HG03378 (cell line): ENCODE measurements at regions not wholly inside any gene's neighbourhood (a gene's known extent, or its start where the extent isn't known, plus 50 kb on each side); places are given as distances from the start of the nearest gene placed in this dataset.

ENCODE experiments used
- ATAC-seq: cut with Tn5 transposase; IDR thresholded peaks from one replicate; pipeline ENCODE4 v1.9.1; 2021; ENCODE audit warnings: mild to moderate bottlenecking, moderate library complexity; ENCODE audit not compliant: unreplicated experiment

DNA sequence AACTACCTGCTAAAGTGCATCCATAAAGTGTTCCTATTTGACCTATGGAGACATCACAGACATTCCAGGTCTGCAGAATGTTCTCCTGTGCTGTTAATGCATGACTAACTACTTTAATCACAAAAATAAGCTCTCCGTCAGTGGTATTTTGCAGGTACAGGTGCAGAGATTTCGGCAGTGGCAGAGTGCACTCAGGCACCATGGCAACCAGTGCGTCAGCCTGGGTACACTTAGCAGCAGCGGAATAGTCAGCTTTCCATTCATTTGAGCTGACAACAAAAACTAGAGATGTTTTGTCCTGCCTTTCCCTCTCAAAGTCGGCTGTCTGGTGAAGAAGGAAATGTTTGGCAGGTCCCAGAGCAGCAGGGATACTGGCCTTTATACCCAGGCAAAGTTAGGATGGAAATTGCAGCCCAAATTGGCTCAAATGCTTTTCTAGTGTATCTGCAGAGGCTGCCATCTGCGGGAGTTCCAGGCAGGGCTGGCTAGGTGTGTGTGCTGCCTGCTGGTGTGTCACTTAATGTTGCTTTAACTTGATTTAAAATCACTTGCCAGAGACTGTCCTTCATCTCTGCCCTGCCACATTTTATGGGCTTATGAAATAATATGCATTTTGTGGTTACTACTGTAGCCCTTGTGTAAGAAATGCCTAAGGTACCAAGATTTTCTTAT is 195.8 kb downstream of the RAP2A start:
- no peak for ATAC-seq

DNA sequence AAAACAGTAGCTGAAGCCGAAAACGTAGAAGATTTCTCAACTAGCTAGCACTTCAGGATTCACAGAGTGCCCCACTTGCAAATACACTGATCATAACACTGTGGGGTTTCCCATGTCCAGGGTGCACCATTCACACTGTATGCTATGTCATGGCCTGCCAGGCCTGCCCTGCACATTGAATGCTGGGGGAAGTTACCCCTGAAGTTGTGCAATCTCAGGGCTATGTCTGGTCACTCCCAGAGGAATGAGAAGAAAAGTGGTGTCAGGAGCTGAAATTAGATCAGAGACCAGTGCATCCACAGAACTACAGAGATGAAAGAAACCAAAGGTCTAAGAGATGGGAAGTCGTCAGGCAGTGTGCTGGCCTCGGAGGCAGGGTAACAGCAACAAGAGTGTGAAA is 196.8 kb downstream of the RAP2A start:
- ATAC-seq = no peak

DNA sequence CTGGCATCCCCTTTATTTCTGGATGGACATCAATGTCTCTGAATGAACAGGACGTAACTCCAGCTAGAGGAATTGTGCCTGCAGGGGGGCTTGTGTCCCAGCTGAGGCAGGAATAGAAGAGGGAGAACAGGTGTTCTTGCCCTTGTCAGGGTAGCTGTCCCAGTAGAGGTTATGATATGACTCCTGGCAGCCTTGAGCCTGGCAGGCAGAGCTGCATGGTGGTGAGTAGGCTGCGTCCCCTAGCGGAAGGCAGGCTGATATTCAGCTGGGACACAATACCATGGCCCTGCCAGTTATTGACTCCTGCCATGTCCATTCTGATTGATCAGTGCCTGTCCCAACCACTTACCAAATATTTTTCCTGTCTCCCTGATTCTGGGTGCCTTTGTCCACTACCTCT is 197.2 kb downstream of the RAP2A start:
- ATAC-seq = no peak

DNA sequence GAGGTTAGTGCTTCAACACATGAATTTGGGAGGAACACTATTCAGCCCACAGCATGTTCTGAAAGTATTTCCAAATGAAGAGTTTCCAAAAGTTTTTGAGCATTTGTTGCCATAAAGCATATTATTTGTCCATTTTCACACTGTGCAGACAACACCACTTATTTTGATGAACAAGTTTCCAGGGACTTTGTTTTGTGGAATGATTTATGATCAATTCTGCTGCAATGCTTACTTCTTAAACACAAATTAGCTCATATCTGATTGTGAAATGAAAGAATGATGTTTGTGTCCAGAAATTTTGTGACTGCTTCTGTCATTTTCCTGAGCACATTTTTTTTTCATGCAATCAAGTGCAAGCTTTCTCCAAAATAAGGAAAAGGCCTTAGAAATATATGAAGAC is 205.3 kb downstream of the RAP2A start:
- no peak for ATAC-seq

DNA sequence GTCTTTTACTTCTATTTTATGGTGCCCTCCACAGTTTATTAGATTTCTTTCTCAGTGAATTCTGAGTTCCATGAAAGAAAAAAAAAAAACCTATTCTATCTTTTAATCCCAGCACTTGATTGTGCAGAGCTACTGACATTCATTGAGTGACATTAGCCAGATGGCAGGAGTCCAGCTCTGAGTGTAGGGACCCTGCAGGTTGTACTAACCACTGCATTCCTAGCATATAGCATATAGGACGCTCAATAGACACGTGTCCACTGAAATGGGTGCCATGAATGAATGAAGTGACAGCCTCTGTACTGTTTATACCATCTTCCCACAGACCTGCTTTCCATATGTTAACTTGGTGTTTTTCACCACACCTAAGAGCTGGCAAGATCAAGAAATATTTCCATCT is 206.3 kb downstream of the RAP2A start:
- ATAC-seq = no peak

DNA sequence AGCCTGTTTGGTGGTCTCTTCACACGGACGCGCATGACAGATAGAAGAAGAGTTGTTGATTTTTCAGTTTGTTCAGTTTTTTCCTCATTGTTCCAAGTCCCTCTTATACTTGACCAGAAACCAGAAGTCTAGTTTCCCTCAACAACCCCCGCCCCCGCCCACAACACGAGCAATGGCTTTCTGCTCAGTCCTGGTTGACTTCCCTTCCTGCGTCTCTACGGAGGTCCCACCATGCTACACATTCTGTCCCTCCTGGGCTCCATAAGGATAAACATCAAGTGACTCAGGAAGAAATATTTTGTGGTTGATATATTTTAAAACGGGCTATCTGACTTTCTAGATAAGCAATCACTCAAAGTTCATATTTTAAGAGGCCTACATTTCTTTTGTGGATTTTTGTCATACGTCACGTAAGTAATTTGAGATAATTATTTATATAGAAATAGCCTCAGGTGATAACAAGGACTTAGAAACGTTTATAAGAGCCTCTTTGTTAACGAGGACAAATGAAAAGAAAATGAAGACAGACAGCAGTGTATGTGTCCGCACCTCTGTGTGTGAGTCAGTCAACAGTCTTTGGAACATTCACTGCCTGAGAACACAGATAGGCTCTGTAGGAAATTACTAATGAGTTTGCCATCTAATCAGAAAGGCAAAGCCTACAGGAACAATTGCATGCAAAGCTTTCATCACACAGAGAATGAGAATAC is 214.4 kb downstream of the RAP2A start:
- ATAC-seq = no peak

DNA sequence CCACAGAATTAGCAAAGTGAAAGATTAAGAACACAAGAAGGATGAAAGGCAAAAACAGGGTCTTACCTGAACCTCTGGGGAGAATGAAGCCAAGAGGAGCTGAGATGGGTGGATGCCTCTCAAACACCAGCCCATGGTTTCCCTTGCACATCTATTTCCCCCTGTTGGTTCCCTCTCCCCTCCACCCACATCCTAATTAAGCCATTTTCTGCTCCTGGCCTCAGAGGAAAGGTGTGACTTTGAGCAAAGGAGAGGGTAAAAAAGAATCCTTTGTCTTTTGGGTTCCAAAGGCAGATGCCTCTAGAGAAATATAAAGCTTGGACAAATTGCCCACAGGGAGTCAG is 214.9 kb downstream of the RAP2A start:
- ATAC-seq = no peak

DNA sequence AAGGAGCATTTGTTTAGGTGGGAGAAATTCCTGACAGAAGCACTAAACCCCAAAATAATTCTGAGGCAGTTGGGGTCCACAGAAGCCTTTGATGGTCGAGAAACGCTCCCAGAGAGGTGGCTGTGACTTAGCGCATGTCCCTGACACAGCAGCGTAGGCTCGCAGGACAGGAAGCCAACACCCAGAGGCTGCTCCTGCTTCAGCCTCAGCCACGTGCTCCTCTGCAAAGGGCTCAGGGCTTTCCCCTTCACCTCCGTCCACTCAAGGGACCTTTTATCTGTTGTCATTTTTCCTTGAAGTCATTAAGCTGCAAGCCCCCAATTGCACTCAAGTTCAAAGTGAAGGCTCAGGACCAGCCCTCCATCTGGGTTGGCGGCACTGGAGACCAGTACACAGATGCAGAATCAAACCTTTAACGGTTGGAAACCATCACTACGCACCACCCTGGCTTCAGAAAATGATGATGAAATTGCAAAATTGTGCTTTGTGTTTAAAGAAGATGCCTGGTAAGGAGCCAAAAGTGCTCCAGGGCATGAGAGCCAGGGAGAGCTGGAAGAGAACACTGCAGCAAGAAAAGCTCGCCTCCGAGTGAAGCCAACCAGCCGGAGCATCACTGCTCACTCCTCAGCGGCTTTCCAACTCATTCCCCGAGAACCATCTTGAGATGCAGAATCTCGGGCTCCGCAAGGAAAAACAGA is 219.6 kb downstream of the RAP2A start:
- ATAC-seq = no peak

DNA sequence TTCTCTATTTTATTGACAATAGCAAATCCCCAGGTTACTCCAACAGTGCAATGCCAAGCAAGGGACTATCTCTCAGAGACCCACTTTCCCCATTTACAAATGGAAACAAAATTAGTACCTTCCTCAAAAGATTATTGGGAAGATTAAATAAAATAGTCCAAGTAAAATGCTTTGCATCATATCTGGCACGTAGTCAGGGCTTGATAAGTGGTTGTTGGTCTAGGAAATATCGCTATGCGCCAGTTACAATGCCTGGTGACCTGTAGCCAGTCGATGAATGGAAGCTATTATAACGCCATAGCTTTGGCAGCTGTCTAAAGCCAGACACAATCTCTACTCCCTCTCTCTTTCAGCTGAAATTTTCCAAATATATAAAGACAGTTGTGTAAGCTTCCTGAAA is 220.3 kb downstream of the RAP2A start:
- ATAC-seq = no peak

DNA sequence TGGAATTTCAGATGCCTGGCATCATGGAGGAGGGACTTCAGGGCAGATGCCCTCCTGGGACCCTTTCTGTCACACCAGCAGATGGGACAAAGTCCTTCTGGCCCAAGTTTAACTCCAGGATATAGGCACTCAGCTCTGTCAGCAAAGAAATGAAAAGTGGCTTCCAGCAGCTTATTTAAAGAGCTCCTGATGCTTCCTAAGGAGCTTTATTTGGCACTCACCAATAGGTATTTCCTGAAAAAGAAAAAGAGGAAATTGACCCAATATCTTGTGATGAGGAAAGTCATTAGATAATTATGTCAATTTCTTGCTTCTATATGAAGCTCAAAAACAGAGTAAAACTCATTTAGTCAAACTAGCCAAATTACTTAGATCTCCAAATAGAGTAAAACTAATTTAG is 224.6 kb downstream of the RAP2A start:
- no peak for ATAC-seq

DNA sequence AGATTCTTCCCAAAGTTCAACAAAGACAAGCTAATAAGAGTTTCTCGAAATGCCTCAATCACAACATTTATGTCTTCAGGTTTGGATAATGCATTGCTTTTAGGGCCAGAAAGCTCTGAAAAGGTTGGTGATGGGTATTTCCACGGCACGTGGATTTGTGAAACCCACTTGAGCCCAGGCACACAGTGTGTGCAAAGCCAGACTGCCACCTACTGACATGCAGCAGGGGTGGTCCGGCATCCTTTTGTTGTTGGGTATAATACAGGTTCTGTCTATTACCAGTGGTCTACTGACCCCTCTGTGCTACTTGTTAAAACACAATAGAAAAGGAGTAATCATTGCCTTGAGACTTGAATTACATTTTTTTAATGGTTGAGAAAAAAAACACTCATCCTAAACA is 225.6 kb downstream of the RAP2A start:
- no peak for ATAC-seq

DNA sequence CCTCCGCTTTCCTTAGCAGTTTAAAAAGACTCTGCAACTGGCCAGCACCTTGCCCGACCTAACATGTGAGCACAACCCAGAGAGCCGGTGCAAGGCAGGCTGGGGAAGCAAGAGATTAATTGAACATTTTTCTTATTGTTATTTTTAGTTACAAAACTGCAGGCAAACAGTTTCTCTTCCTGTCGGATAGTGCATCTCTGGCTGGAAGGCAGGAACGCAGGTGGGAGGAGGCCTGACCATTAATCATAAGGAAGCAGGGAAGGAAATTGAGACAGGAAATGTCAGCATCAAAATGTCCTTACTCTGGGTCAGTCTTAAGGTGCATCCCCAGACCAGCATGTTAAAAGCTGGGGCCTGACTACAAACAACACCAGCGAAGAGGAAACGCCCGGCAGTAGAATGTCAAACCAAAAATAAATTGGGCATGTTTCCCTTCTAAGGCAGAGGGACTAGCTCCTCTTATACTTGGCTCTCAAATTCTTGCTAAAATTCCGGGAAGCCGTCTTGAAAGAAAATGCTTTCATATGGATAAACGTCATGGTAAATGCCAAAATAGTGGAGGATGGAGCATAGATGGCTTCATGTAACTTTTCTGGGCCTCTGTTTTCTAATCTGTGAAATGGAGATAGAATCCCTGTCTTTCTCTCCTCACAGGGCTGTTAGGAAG is 226.8 kb downstream of the RAP2A start:
- ATAC-seq = no peak

DNA sequence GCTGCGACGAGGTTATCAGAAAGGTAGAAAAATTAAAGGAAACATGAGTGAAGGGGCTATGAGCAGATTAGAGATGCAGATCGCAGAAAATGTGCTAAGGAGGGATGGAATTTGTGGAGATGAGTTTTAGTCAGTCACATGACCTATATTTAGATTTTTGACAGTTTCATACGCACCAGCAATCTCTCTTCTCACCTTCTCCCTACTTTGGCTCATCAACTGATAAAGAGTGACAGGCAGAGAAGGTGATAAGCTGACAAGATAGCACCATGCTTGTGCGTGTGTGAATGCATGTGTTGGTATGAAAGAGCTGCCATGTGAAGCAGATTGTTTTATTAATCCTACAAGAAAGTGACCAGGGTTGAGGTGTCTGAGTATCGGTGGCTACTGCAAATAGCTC is 252.6 kb downstream of the RAP2A start:
- no peak for ATAC-seq

DNA sequence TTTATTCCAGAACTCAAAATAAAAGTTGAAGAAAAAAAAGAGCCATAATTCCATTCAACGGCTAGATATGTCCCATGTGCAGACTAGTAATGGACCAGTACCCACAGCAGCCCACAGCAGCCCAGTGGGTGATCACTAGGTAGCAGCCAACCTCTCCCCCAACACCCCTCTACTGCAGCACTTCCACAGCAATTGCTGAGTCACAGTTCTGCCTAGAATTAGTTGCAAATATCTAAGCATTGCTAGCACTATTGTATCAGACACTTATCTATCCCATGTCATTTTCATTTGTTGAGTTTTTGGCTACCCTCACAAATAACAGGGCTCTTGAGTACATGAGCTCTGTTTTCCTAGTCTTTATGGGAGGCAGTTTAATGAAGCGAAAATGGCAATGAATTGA is 258.7 kb downstream of the RAP2A start:
- no peak for ATAC-seq

DNA sequence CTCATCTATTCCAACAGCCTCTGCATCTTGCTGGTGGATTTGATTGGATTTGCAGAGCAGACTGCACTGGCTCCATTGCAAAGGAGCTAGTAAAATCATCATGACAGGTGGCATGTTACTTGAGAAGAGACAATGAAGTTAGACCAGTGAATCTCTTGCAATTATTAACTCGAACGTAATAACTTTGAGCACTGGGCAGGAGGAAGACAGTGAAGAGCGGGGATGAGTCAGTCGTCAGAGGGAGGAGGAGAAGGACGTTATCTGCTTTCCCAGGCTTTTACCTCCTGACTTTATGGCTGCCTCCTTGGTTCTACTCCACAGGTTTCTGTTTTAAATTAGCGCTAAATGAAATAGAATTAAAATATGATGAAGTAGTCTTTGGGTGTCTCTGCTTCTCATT is 257.8 kb upstream of the IPO5 start:
- no peak for ATAC-seq

DNA sequence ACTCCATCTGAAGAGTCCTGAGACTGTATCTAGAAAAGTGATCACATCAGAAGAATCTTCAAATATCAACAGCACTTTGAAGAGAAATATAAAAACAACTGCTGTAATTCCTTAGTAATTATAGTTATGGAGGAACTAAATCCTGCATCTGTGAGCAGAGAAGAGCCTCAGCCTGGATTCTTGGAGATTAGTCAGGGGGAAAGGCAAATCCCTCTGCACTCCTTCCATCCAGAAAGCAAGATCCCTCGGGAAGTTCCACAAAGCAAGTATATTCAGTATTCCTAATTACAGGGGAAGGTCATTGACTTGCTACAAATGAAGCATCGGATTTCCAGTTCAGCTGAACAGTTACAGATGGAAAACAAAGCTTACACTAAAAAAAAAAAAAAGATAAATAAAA is 256.6 kb upstream of the IPO5 start:
- no peak for ATAC-seq

DNA sequence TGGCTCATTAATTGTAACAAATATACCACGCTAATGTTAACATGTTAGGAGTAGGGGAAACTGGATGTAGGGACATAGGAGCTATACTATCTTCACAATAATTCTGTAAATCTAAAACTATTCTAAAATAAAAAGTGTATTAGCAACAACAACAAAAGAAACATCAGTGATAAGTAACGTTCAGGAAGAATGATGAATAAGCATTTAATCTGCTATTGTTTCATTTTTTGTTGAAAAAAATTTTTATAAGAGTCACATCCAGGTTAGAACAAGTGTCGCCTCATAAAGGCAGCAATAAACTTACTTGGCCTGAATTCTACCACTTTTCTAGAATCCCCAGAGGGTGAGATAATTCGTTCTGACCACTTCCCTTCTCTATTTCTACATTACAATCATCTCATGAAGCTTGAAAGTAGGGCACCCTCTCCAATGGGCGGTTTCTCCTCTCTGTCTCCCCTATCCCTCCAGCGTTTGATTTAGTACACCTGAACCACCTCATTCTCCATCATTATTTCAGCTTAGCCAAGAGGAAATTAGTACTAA is 253.1 kb upstream of the IPO5 start:
- no peak for ATAC-seq

DNA sequence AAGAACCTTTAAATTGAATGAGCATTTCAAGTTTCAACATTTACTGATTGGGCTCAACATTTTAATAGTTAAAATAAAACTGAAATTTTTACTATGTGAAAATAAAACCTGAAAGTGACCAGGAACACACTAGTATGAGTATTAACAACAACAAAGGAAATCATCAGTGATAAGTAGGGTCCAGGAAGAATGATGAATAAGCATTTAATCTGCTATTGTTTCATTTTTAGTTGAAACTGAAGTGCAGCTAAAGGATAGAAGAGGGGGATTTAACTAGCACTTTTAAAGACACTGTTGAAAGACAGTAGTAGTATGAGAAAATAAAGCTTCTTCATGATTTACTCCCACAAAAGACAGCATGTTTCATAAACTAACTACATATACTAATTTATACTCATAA is 250.9 kb upstream of the IPO5 start:
- no peak for ATAC-seq

DNA sequence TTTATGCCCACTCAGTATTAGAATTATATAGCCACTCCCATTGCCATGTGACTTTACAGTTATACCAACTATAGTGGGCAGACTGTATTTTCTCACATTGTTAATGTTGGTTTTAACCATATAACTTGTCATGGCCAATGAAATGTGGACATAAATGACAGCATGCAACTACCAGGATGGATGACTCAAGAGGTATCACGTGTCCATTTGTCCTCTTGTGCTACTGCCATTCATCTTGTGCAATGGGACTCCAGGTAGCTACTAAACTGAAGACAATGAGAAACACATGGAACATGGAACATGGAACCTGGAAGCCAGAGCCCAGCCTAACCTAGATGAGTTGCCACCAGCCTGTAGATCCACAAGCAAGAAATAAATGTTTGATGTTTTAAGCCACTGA is 242.7 kb upstream of the IPO5 start:
- no peak for ATAC-seq

DNA sequence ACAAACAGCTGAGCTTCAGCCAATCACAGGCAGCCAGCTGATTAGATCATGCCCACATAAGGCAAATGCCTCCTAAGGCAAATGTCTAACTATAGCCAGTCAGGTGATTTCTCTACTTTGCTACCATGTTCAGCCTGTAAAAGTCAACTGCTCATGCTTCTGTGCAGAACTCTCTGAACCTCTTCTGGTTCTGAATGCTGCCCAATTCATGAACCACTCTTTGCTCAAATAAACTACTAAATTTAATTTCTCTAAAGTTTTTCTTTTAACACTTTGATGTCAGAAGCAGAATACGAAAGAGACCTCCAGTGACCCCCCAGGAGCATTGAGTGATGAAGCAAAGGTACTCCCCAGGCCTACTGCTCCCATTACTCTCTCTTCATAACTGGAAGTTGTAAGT is 240.7 kb upstream of the IPO5 start:
- no peak for ATAC-seq

DNA sequence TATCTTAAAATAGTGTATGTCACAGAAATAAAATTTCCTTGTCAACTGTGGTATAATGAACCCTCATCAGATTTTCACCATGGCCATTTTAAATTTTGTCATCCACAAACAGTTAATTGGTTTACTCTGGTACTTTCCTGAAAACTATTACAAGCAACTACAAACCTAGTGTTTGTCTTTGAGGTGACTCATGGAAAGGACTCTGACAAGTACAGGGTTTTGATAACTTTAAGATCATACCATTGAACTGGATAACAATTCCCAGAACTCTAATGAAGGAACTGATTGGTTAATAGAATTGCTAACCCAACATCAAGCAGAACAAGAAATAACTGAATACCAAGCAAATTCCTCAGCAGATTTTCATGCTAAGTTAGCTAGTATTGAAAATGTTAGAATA is 237.7 kb upstream of the IPO5 start:
- ATAC-seq = no peak

DNA sequence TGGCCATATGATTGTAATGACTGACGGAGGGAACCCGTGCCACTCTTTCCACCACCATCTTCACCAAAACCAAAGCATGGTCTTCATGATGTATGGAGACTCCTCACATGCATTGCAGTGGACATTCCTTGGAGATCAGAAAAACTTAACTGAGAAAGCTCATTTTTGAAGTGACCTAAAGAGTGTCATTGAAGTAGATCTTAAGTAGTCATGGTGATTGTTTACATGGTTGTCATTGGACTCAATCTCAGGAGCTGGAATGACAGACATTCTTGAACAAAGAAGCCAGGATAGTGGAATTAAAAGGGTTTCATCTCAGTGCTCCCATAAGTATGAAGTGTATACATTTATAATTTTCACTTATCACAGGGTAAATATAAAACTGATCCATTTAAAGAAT is 236.7 kb upstream of the IPO5 start:
- no peak for ATAC-seq
